ENCODE measurements at regions not wholly inside any gene's neighbourhood (a gene's known extent, or its start where the extent isn't known, plus 50 kb on each side); places are given as distances from the start of the nearest gene placed in this dataset.

- no peak overlapping the region for H3K4me3 ChIP-seq (replicated peaks; ENCODE audit: insufficient read depth, low read length)
- H3K27me3 ChIP-seq (ENCODE audit: insufficient read depth, poor library complexity, severe bottlenecking) = no peaks in the 10 kb centered on the region
- no peak overlapping the region for H3K27ac ChIP-seq (replicated peaks)
- no peak for DNase-seq (ENCODE audit: low read depth in 1 of 2, low spot score in 1 of 2)
- TF ChIP-seq GABPA (IDR thresholded peaks at IDR 0.05; ENCODE audit: low read depth) (no peak), SPI1 (IDR thresholded peaks at IDR 0.05; ENCODE audit: borderline replicate concordance, low read depth) (no peak)
These were observed 360.7 kb upstream of the CDH10 start for GRCh38 chr5:25005431-25005830.

- no peak for TF ChIP-seq REST (IDR thresholded peaks at IDR 0.05; ENCODE audit: insufficient replicate concordance, low read depth)
- TF ChIP-seq POLR2AphosphoS5 (IDR thresholded peaks at IDR 0.05; ENCODE audit: low read depth) = no peak
- no peak for TF ChIP-seq GABPA (IDR thresholded peaks at IDR 0.05; ENCODE audit: low read depth)
- no peak for TF ChIP-seq CTCF (IDR thresholded peaks at IDR 0.05; ENCODE audit: insufficient read depth, low read length)
- TF ChIP-seq SPI1 (IDR thresholded peaks at IDR 0.05; ENCODE audit: borderline replicate concordance, low read depth) = no peak
- DNase-seq (ENCODE audit: low read depth in 1 of 2, low spot score in 1 of 2) = no peak
- H3K4me3 ChIP-seq (replicated peaks; ENCODE audit: insufficient read depth, low read length) = no peak overlapping the region
- H3K27ac ChIP-seq (replicated peaks) = no peak overlapping the region
- no peaks in the 10 kb centered on the region for H3K27me3 ChIP-seq (ENCODE audit: insufficient read depth, poor library complexity, severe bottlenecking)
These were observed 357.6 kb upstream of the CDH10 start for GRCh38 chr5:25002371-25002770.

GRCh38 chr5:24999732-25000131 lies 355.0 kb upstream of the CDH10 start:
- no peak for DNase-seq (ENCODE audit: low read depth in 1 of 2, low spot score in 1 of 2)
- no peak overlapping the region for H3K27ac ChIP-seq (replicated peaks)
- H3K4me3 ChIP-seq (replicated peaks; ENCODE audit: insufficient read depth, low read length) = no peak overlapping the region
- no peak for TF ChIP-seq POLR2AphosphoS5 (IDR thresholded peaks at IDR 0.05; ENCODE audit: low read depth)
- no peak for TF ChIP-seq REST (IDR thresholded peaks at IDR 0.05; ENCODE audit: insufficient replicate concordance, low read depth)
- no peak for TF ChIP-seq CTCF (IDR thresholded peaks at IDR 0.05; ENCODE audit: insufficient read depth, low read length)
- TF ChIP-seq SPI1 (IDR thresholded peaks at IDR 0.05; ENCODE audit: borderline replicate concordance, low read depth) = no peak
- TF ChIP-seq GABPA (IDR thresholded peaks at IDR 0.05; ENCODE audit: low read depth) = no peak
- no peaks in the 10 kb centered on the region for H3K27me3 ChIP-seq (ENCODE audit: insufficient read depth, poor library complexity, severe bottlenecking)

- DNase-seq (ENCODE audit: low read depth in 1 of 2, low spot score in 1 of 2) = no peak
- Histone ChIP-seq H3K27me3 (ENCODE audit: insufficient read depth, poor library complexity, severe bottlenecking) (no peaks in the 10 kb centered on the region), H3K4me3 (replicated peaks; ENCODE audit: insufficient read depth, low read length) (no peak overlapping the region), H3K27ac (replicated peaks) (no peak overlapping the region)
- TF ChIP-seq POLR2AphosphoS5 (IDR thresholded peaks at IDR 0.05; ENCODE audit: low read depth) (no peak), GABPA (IDR thresholded peaks at IDR 0.05; ENCODE audit: low read depth) (no peak), REST (IDR thresholded peaks at IDR 0.05; ENCODE audit: insufficient replicate concordance, low read depth) (no peak), SPI1 (IDR thresholded peaks at IDR 0.05; ENCODE audit: borderline replicate concordance, low read depth) (no peak), CTCF (IDR thresholded peaks at IDR 0.05; ENCODE audit: insufficient read depth, low read length) (no peak)
These were observed 353.9 kb upstream of the CDH10 start for GRCh38 chr5:24998641-24999040.

Measured in HL-60 (cell line).